Fibroblast of lung (primary cell): ENCODE measurements at regions not wholly inside any gene's neighbourhood (a gene's known extent, or its start where the extent isn't known, plus 50 kb on each side); places are given as distances from the start of the nearest gene placed in this dataset.

Experiments
- DNase-seq, 2 donors: peaks; one replicate each; pipeline versions ENCODE4 v3.0.0 to v3.0.0-alpha.2; 2010; ENCODE audit warnings: low read depth in 2 of 2
- H2AFZ ChIP-seq: 2 replicates; pipeline ENCODE4 v1.5.1; 2012; ENCODE audit warnings: low read length, control low read depth, inconsistent platforms
- H3K27ac ChIP-seq: 2 replicates; pipeline ENCODE4 v1.5.1; 2011; ENCODE audit warnings: low read length, control low read depth; ENCODE audit not compliant: insufficient read depth
- H3K27me3 ChIP-seq: 2 replicates; pipeline ENCODE4 v1.5.1; 2011; ENCODE audit warnings: mild to moderate bottlenecking, low read length; ENCODE audit not compliant: control insufficient read depth, insufficient read depth
- H3K36me3 ChIP-seq: 2 replicates; pipeline ENCODE4 v1.5.1; 2011; ENCODE audit warnings: low read length; ENCODE audit not compliant: control insufficient read depth, insufficient read depth
- H3K4me1 ChIP-seq: 2 replicates; pipeline ENCODE4 v1.5.1; 2011; ENCODE audit warnings: low read length; ENCODE audit not compliant: control insufficient read depth, insufficient read depth; ENCODE audit errors: extremely low read depth
- H3K4me2 ChIP-seq: 2 replicates; pipeline ENCODE4 v1.5.1; 2011; ENCODE audit warnings: low read length, control low read depth; ENCODE audit not compliant: insufficient read depth; ENCODE audit errors: extremely low read depth
- H3K4me3 ChIP-seq, 4 experiments: fragments of 200-600 bp in 1 of 4; sonication (generic) in 1 of 4; replicated peaks in 1 of 4; 2 replicates each; pipeline ENCODE4 v1.5.1; 2011 to 2016; ENCODE audit warnings: low read length in 4 of 4, low read depth in 3 of 4, mild to moderate bottlenecking in 3 of 4, control low read depth in 2 of 4, inconsistent platforms in 1 of 4, mixed read lengths in 1 of 4; ENCODE audit not compliant: insufficient read depth in 1 of 4; ENCODE audit errors: control extremely low read depth in 1 of 4
- H3K79me2 ChIP-seq: 2 replicates; pipeline ENCODE4 v1.5.1; 2012; ENCODE audit warnings: mild to moderate bottlenecking, low read length, inconsistent platforms; ENCODE audit not compliant: control insufficient read depth, insufficient read depth
- H3K9ac ChIP-seq: 2 replicates; pipeline ENCODE4 v1.5.1; 2011; ENCODE audit warnings: mild to moderate bottlenecking, low read length, control low read depth; ENCODE audit not compliant: insufficient read depth
- H3K9me3 ChIP-seq: 2 replicates; pipeline ENCODE4 v1.5.1; 2012; ENCODE audit warnings: low read depth, low read length; ENCODE audit not compliant: control insufficient read depth, insufficient read depth
- H4K20me1 ChIP-seq: 2 replicates; pipeline ENCODE4 v1.5.1; 2011; ENCODE audit warnings: low read length; ENCODE audit not compliant: control insufficient read depth, insufficient read depth; ENCODE audit errors: extremely low read depth
- EZH2 ChIP-seq: IDR thresholded peaks from 2 replicates; pipeline ENCODE4 v1.5.1; 2012; ENCODE audit warnings: low read length, control low read depth, mild to moderate bottlenecking; ENCODE audit errors: missing control alignments
- TF ChIP-seq, protein P1 (sequence below), 2 donors: IDR thresholded peaks in 1 of 2; conservative IDR thresholded peaks in 1 of 2; 1 replicate in 1 of 2; 2 replicates in 1 of 2; pipeline ENCODE4 v1.5.1; 2011 to 2012; ENCODE audit warnings: low read length in 2 of 2, control low read depth in 1 of 2, inconsistent platforms in 1 of 2, low read depth in 1 of 2, mild to moderate bottlenecking in 1 of 2

DNA sequence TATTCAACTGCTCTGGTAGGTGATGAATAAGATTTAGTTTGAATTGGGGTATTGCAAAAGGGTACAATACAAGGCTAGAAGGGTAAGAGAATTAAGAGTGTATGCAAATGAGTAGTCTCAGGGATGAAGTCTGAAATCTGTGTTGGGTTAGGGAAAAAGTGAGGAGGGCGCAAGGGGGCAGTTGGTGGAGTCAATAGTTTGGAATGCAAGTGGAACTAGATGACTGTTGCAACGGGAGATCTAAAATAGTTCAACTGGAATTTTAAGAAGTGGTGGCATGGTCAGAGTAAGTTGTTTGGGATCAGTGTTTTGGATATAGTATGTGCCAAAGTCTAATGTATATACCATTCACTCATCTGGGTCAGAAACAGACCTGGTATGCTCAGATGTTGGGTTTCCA lies 329.6 kb downstream of the GJA1 start:
- Histone ChIP-seq H2AFZ (no peak overlapping the region), H3K4me3 (no peak overlapping the region), H3K79me2 (no peaks in the 10 kb centered on the region), H4K20me1 (no peaks in the 10 kb centered on the region), H3K27me3 (no peaks in the 10 kb centered on the region), H3K27ac (no peak overlapping the region), H3K4me2 (no peak overlapping the region), H3K9ac (no peak overlapping the region), H3K9me3 (no peaks in the 10 kb centered on the region), H3K4me1 (no peaks in the 10 kb centered on the region), H3K36me3 (no peaks in the 10 kb centered on the region)
- TF ChIP-seq, protein P1, sequence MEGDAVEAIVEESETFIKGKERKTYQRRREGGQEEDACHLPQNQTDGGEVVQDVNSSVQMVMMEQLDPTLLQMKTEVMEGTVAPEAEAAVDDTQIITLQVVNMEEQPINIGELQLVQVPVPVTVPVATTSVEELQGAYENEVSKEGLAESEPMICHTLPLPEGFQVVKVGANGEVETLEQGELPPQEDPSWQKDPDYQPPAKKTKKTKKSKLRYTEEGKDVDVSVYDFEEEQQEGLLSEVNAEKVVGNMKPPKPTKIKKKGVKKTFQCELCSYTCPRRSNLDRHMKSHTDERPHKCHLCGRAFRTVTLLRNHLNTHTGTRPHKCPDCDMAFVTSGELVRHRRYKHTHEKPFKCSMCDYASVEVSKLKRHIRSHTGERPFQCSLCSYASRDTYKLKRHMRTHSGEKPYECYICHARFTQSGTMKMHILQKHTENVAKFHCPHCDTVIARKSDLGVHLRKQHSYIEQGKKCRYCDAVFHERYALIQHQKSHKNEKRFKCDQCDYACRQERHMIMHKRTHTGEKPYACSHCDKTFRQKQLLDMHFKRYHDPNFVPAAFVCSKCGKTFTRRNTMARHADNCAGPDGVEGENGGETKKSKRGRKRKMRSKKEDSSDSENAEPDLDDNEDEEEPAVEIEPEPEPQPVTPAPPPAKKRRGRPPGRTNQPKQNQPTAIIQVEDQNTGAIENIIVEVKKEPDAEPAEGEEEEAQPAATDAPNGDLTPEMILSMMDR (conservative IDR thresholded peaks at IDR 0.05 in 1 of 2, IDR thresholded peaks at IDR 0.05 in 1 of 2; ENCODE audit: low read depth in 1 of 2, low read length in 2 of 2), result no peak
- TF ChIP-seq EZH2, result no peak
- DNase-seq, result peak in 1 of 2 donors; percentile 57

DNA sequence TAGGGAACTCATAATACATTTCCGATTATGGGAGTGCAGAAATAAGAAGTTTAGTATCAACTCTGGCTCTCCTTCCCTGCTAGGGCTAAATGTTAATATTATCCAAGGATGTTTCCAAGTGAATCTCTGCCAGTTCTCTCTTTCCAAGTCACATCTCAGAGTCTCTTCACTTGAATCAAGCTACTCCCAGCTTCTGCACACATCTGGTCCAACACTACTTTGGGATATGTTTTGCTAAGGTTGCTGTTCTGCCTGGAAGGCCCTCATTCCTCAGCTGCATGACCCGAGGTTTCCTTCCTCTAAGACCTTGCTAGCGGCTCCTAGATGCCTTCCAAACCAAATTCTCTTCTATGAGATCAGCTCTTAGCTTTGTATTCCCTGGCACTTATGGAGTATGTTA lies 331.8 kb downstream of the GJA1 start:
- Histone ChIP-seq H2AFZ (peak overlapping the region; percentile 21), H4K20me1 (no peaks in the 10 kb centered on the region), H3K4me1 (no peaks in the 10 kb centered on the region), H3K4me2 (no peak overlapping the region), H3K9me3 (no peaks in the 10 kb centered on the region), H3K4me3 (no peak overlapping the region), H3K36me3 (no peaks in the 10 kb centered on the region), H3K27me3 (no peaks in the 10 kb centered on the region), H3K79me2 (no peaks in the 10 kb centered on the region), H3K9ac (no peak overlapping the region), H3K27ac (no peak overlapping the region)
- DNase-seq, result peak in 1 of 2 donors; percentile 37
- TF ChIP-seq, protein P1 (conservative IDR thresholded peaks at IDR 0.05 in 1 of 2, IDR thresholded peaks at IDR 0.05 in 1 of 2; ENCODE audit: low read depth in 1 of 2, low read length in 2 of 2), result no peak
- no peak for TF ChIP-seq EZH2

DNA sequence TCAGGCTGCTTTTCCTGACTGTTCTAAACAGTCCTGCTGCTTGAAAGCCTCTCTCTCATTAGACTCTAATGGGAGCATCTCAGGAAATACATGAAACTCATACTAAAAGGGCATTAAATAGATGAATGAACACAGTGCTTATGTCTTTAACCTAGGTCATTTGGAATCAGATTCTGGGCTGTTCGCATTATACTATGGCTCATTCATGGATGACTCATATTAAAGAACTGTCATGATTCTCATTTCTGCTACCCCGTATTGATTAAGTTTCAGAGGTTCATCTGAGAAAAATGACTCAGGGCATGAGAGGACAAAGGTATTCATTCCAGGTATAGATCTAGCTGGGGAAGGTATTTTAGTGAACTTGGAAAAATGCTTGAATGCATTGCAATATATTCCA lies 335.5 kb downstream of the GJA1 start:
- Histone ChIP-seq H3K27ac (no peak overlapping the region), H3K4me2 (no peak overlapping the region), H3K36me3 (no peaks in the 10 kb centered on the region), H4K20me1 (no peaks in the 10 kb centered on the region), H3K79me2 (no peaks in the 10 kb centered on the region), H3K4me3 (no peak overlapping the region), H3K9ac (no peak overlapping the region), H3K27me3 (no peaks in the 10 kb centered on the region), H3K9me3 (no peaks in the 10 kb centered on the region), H3K4me1 (no peaks in the 10 kb centered on the region), H2AFZ (no peak overlapping the region)
- TF ChIP-seq, protein P1 (conservative IDR thresholded peaks at IDR 0.05 in 1 of 2, IDR thresholded peaks at IDR 0.05 in 1 of 2; ENCODE audit: low read depth in 1 of 2, low read length in 2 of 2), result no peak
- TF ChIP-seq EZH2, result no peak
- DNase-seq, result peak in 1 of 2 donors; percentile 49
